HT-29 (cell line): ENCODE measurements at regions not wholly inside any gene's neighbourhood (a gene's known extent, or its start where the extent isn't known, plus 50 kb on each side); places are given as distances from the start of the nearest gene placed in this dataset.

Source experiments
- DNase-seq: peaks from one replicate; pipeline ENCODE4 v3.0.0-alpha.2; 2015; ENCODE audit warnings: low spot score

GRCh38 chr4:123747016-123747415, 350.4 kb downstream of the SPRY1 start:
- no peak for DNase-seq

- DNase-seq: no peak
Observed at GRCh38 chr4:123748806-123749205, 352.2 kb downstream of the SPRY1 start.

DNA sequence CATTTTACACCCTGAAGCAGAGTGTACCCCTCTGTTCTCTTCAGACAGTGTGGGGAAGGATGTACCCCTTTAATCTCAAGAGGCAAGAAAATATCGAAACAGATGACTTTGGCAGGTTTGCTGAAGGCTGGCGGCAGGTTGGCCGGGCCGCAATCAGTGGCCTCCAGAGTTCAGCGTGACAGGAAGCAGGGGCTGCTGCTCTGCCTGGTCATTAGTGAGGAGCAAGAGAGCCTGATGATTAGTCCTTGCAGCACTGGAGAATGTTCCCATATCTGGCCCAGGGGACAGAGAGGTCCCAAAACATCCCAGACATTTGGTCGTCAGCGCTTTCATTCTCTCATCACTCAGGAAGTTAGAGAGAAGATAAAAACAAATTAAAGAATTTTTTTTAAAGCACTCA, 352.8 kb downstream of the SPRY1 start:
- DNase-seq: no peak

GRCh38 chr4:123750044-123750443, 353.4 kb downstream of the SPRY1 start:
- no peak for DNase-seq

DNA sequence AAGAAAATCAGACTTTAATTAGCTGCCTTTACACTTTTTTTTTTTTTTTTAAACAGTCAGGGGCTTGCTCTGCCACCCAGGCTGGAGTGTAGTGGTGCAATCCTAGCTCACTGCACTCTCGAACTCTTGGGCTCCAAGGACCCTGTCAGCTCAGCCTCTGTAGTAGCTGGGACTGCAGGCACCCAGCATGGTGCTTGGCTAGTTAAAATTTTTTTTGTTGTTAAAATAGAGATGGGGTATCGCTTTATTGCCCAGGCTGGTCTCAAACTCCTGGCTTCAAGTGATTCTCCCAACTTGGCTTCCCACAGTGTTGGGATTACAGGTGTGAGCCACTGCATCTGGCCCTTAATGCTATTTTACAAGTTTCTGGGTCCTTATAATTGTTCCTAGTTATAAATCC, 359.1 kb downstream of the SPRY1 start:
- DNase-seq: no peak

GRCh38 chr4:123767806-123768205, 371.2 kb downstream of the SPRY1 start:
- DNase-seq: no peak

DNA sequence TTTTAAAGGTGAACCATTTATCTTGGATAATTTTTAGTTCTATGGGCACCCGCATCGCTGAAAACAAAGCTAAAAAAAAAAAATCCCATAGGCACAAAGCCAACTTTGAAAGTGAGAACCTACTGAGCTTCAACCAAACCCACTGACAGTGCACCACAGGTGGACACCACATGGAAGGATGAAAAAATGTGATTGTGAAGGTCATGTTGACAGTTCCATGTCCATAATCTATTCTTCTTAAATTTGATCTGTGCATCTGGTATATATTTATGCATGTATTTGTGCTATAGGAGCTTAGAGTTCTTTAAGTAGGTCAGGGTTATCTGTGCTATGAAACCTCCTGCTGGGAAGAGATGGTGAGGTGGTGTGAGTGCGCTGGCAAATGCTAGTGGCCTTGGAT, 374.3 kb downstream of the SPRY1 start:
- DNase-seq: no peak

DNA sequence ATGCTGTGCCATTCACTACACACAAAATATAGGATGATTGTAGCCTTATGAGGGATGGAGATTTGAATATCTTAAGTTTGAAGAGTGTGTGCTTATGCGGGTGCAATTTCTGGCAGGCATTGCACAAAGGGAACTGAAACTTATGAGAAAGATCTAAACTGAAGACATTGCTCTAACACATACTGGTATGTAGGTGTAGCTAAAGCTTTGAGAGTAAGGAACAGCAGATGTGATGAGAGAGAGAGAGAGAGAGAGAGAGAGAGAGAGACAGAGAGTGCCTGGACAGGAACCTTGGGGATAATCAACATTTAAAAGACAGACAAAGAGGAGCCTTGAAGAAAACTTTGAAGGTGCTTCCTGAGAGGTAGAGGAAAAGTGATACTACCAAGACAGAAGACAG, 379.7 kb downstream of the SPRY1 start:
- DNase-seq: no peak

DNA sequence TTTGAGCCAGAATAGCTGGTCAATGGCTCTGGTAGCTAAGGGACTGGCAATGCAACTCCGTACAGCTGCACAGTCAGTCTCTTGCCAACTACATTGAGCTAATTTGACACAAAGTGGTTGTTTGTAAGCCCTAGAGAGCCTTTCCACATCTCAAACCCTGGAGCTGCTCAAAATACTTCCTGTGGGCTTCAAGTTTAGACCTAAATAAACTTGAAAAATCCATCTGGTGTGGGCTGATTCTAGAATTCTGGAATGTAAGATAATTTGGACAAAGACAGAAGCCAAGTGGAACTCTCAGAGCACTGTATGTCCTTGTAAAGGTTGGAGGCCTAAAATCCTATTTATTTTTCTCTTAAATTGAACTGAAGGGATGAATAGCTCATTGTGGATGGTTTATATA, 380.8 kb downstream of the SPRY1 start:
- DNase-seq: no peak

- no peak for DNase-seq
Observed at GRCh38 chr4:123783151-123783790, 386.7 kb downstream of the SPRY1 start.

DNA sequence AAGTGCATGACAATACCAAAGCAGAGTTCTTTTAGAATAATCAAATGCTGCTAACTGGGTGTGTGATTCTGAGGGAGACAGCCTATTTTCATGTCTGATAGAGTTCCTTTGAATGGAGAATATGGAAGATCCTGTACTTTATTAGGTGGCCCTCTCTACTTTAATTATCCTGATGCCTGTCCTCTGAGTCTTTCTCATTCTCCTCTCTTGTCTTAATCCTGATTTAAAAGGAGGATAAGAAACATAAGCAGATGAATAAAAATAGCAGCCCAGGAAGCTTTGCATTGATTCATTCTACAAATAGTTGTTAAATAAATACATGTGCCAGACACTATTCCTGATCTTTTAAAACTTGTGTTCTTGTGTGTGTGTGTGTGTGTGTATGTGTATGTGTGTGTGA, 387.3 kb downstream of the SPRY1 start:
- no peak for DNase-seq

- no peak for DNase-seq
Observed at GRCh38 chr4:123784626-123785025, 388.0 kb downstream of the SPRY1 start.

DNA sequence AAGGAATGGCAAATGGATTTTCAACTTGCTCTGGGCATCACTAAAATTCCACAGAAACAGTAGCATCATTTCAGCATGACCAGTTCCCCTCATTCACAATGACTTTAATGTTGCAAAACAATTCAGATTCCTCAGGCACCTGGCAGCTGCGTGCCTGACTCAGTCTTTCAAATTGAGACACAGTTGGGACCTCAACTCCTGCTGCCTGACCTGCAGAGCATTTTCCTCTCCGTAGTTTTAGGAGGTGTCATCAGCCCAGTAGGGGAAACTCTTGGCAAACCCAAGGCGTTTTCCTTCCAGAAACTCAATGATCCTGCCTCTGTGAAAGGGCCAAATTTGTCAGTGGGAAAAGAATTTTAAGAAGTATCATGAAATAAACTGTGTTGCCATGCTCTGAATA, 388.9 kb downstream of the SPRY1 start:
- no peak for DNase-seq

DNA sequence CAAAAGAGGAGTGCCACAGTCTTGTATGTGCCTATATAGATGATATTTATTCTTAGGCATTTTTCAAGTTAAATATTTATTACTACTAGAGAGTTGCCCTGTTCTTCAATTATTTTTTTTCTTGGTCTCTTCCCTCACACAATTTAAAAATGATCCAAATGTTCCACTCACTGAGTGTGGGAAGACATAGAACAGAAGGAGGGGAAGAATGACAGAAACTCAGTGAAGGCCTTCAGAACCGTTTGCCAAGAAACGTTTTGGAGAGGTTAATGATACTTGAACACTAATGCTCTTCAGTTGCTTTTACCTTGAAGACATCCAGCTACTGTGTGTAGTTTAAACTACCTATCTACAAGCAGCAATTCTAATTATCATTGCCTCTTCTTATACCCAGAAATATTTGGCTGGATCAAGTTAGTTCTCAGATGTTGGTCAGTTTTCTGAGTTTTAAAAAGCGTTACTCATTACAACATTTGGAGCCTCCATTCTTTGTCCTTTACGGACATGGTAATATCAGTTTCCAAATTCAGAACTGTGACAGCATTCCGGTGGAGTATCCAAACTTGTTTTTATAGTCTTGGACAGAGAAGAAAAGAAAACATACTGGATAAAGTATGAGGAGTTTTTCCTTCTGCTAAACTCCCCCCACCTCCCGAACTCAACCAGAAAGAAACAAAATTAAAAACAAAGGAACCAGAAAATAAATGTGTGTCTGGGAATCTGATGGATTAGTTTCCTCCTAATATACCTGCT, 389.7 kb downstream of the SPRY1 start:
- DNase-seq: no peak

- DNase-seq: peak; percentile 23
Observed at GRCh38 chr4:123786920-123787319, 390.3 kb downstream of the SPRY1 start.

DNA sequence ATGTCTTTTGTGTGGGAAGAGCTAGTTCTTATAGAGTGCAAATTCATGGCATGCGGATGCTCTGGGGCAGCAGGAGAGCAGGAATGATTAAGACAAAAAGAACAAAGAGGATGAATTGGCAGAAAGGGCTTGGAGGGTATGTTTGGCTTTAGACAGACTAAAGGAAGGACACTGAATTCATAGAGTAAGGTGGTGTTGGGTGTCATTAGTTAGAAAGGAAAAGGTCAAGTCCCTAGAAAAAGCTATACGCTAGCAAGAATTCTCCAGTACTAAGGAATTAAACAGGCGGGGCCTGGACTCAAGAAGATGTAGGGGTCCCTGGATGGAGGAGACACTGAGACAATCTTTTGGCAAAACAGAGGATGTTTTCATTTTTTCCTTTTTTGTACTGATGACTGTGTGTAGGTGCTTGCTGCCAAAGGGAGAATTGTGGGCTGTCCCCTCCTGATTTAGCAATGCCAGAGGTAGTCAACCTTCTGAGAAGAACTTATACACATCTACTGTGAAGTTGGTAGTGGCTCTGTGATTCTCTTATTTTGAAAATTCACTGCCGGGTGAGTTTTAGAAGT, 391.0 kb downstream of the SPRY1 start:
- no peak for DNase-seq

DNA sequence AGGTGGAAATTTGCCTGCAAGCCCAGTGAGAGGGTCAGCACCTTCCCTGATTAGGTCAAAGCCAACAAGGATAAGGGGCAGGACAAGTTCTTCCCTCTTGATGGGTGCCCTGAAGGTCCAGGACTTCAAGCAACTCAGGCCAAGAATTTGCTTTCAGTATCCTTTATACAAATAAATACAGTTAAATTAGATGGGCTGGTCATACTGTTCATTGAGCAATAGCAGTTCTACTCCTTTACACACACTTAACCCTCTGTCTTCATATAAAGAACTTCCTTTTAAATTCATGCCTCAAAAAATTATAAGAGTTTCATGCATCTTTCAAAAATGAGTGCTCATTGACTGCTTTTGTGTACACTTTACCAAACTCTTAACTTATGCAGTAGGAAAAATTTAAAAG, 392.0 kb downstream of the SPRY1 start:
- no peak for DNase-seq

GRCh38 chr4:123790681-123791080, 394.1 kb downstream of the SPRY1 start:
- DNase-seq: no peak

- DNase-seq: no peak
Observed at GRCh38 chr4:123802082-123802645, 405.6 kb downstream of the SPRY1 start.

DNA sequence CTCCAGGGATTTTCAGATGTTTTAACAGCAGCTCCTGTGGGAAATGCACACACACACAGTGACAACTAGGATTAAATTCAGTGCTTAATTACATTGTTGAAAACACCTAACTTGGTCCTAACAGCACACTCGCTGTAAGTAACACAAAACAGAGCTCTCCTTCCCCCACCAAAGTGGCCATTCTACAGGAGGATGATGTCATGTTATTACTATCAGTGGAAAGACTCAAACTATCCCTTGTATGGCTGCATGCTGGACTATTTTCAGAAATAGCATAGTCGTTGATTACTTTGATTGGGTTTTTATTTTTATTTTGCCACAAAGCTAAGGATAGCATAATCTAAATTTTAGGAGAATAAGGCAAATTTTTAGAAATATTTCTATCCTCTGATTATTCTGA, 406.3 kb downstream of the SPRY1 start:
- no peak for DNase-seq

- no peak for DNase-seq
Observed at GRCh38 chr4:123804196-123804721, 407.7 kb downstream of the SPRY1 start.

DNA sequence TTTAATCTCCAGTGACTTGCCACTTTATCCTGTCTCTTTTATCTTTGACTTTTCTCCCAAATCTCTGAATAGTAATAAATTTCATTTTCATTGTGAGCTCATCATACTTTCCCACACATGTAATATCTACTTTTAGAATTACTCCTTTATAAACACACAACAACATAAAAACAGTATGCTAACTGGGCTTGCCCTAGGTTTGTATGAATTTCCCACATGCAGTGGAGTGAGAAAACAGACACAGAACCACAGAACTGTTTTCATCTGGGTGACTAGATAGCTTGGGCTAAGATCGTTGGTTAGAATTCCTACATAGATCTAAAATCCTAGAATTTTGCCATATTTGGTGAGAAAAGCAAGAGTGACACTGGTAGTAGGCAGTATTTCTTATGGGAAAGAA, 409.5 kb downstream of the SPRY1 start:
- DNase-seq: no peak

- DNase-seq: no peak
Observed at GRCh38 chr4:123807187-123807586, 410.6 kb downstream of the SPRY1 start.
